A549 (cell line): ENCODE measurements at regions not wholly inside any gene's neighbourhood (a gene's known extent, or its start where the extent isn't known, plus 50 kb on each side); places are given as distances from the start of the nearest gene placed in this dataset.

ENCODE experiments used
- ATAC-seq, 2 experiments: fragments of 200-7000 bp in 1 of 2; fragments of >200 bp in 1 of 2; cut with Nextera tagmentation in 1 of 2; cut with Tn5 transposase in 1 of 2; 3 replicates each; pipeline versions ENCODE4 v1.8.0 to v1.9.1; 2018 to 2020; ENCODE audit warnings: mild to moderate bottlenecking in 1 of 2, moderate library complexity in 1 of 2
- CTCF ChIA-PET: fragments of 300-600 bp; sonication (Branson Sonifier 250); formaldehyde crosslinking; extraction: SDS; loops from one replicate; lab custom pipeline; 2021; ENCODE audit warnings: antibody characterized with exemption, inconsistent platforms; lab: Yijun Ruan, JAX
- POLR2A ChIA-PET: fragments of 350-600 bp; formaldehyde crosslinking; extraction: SDS; loops from one replicate; lab custom pipeline; 2021; ENCODE audit warnings: antibody characterized with exemption, inconsistent platforms; lab: Yijun Ruan, JAX
- DNase-seq, 2 experiments: peaks; one replicate each; pipeline versions ENCODE4 v3.0.0 to v3.0.0-alpha.2; 2011 to 2016; ENCODE audit warnings: low read depth in 1 of 2, low spot score in 1 of 2
- FAIRE-seq: peaks from 2 replicates; lab custom pipeline; 2011; peaks lifted over from hg19 to GRCh38; lab: Jason Lieb, UNC
- H3K27ac ChIP-seq, 2 experiments: fragments of >200 bp; sonication (Bioruptor Twin); formaldehyde crosslinking; 3 replicates each; pipeline ENCODE4 v1.5.1; 2016 to 2017
- H3K4me1 ChIP-seq: fragments of >200 bp; sonication (Bioruptor Twin); formaldehyde crosslinking; 3 replicates; pipeline ENCODE4 v1.6.1; 2016
- H3K4me2 ChIP-seq: fragments of >200 bp; sonication (Bioruptor Twin); formaldehyde crosslinking; 3 replicates; pipeline ENCODE4 v1.6.1; 2016
- H3K4me3 ChIP-seq: fragments of >200 bp; sonication (Bioruptor Twin); formaldehyde crosslinking; 3 replicates; pipeline ENCODE4 v1.5.1; 2016
- H3K9me3 ChIP-seq: fragments of >200 bp; sonication (Bioruptor Twin); formaldehyde crosslinking; 3 replicates; pipeline ENCODE4 v1.6.1; 2016
- CBX2 ChIP-seq: fragments of 200-600 bp; sonication (generic); IDR thresholded peaks from 2 replicates; pipeline ENCODE4 v1.6.1; 2016; ENCODE audit warnings: low read depth, mild to moderate bottlenecking, borderline replicate concordance
- EHMT2 ChIP-seq: fragments of 200-600 bp; sonication (generic); IDR thresholded peaks from 2 replicates; pipeline ENCODE4 v1.6.1; 2016; ENCODE audit warnings: antibody characterized with exemption, low read depth, mild to moderate bottlenecking, moderate library complexity
- FOSB ChIP-seq: fragments of 250-450 bp; sonication (Bioruptor Pico); IDR thresholded peaks from 2 replicates; pipeline ENCODE4 v1.5.0; 2020; ENCODE audit warnings: mild to moderate bottlenecking, moderate library complexity
- GATA3 ChIP-seq: IDR thresholded peaks from 2 replicates; pipeline ENCODE4 v1.6.1; 2012; ENCODE audit warnings: borderline replicate concordance
- HOXB13 ChIP-seq: fragments of 250-450 bp; sonication (Bioruptor Pico); IDR thresholded peaks from 2 replicates; pipeline ENCODE4 v1.5.0; 2020; ENCODE audit warnings: low read depth, mild to moderate bottlenecking, moderate library complexity
- HOXB5 ChIP-seq: fragments of 250-450 bp; sonication (Bioruptor Pico); IDR thresholded peaks from 2 replicates; pipeline ENCODE4 v1.5.0; 2020; ENCODE audit warnings: mild to moderate bottlenecking, moderate library complexity
- JUN ChIP-seq, 2 experiments: fragments of >200 bp; sonication (Bioruptor Twin); formaldehyde crosslinking; IDR thresholded peaks; 2 replicates in 1 of 2; 3 replicates in 1 of 2; pipeline ENCODE4 v1.6.1; 2016 to 2017
- KDM1A ChIP-seq: fragments of 200-600 bp; sonication (generic); IDR thresholded peaks from 2 replicates; pipeline ENCODE4 v1.6.1; 2016; ENCODE audit warnings: low read depth, mild to moderate bottlenecking
- MAFK ChIP-seq: fragments of 450-650 bp; IDR thresholded peaks from 2 replicates; pipeline ENCODE4 v1.6.1; 2014; ENCODE audit not compliant: partially characterized antibody
- MAZ ChIP-seq: fragments of 150-350 bp; IDR thresholded peaks from 2 replicates; pipeline ENCODE4 v1.6.1; 2014; ENCODE audit warnings: antibody characterized with exemption, low read depth, low read length, borderline replicate concordance
- MYC ChIP-seq: IDR thresholded peaks from 2 replicates; pipeline ENCODE4 v1.6.1; 2012; ENCODE audit warnings: mild to moderate bottlenecking, inconsistent platforms, low read length, improper control_type of control experiment, borderline replicate concordance
- NR3C1 ChIP-seq: fragments of >200 bp; sonication (Bioruptor Twin); formaldehyde crosslinking; IDR thresholded peaks from 3 replicates; pipeline ENCODE4 v1.6.1; 2017
- PBX3 ChIP-seq: IDR thresholded peaks from 2 replicates; pipeline ENCODE4 v1.6.1; 2012
- POLR2A ChIP-seq: IDR thresholded peaks from 2 replicates; pipeline ENCODE4 v1.6.1; 2012; ENCODE audit warnings: mild to moderate bottlenecking, low read length
- RAD21 ChIP-seq, 2 experiments: fragments of >200 bp in 1 of 2; sonication (Bioruptor Twin) in 1 of 2; formaldehyde crosslinking in 1 of 2; IDR thresholded peaks in 1 of 2; conservative IDR thresholded peaks in 1 of 2; 2 replicates in 1 of 2; 3 replicates in 1 of 2; pipeline ENCODE4 v1.6.1; 2012 to 2018; ENCODE audit warnings: inconsistent platforms in 1 of 2
- SMC3 ChIP-seq: fragments of >200 bp; sonication (Bioruptor Twin); formaldehyde crosslinking; IDR thresholded peaks from 3 replicates; pipeline ENCODE4 v1.6.1; 2018; ENCODE audit warnings: inconsistent platforms
- TFCP2L1 ChIP-seq: fragments of 250-450 bp; sonication (Bioruptor Pico); IDR thresholded peaks from 2 replicates; pipeline ENCODE4 v1.5.0; 2021; ENCODE audit warnings: mild to moderate bottlenecking
- ZFP36 ChIP-seq: fragments of 450-650 bp; IDR thresholded peaks from 2 replicates; pipeline ENCODE4 v1.6.1; 2014; ENCODE audit warnings: borderline replicate concordance; ENCODE audit not compliant: partially characterized antibody
- ZNF302 ChIP-seq: fragments of 250-450 bp; sonication (Bioruptor Pico); IDR thresholded peaks from 2 replicates; pipeline ENCODE4 v1.9.0; 2021; ENCODE audit warnings: inconsistent platforms, mild to moderate bottlenecking, moderate library complexity
- ZSCAN20 ChIP-seq: fragments of 250-450 bp; sonication (Bioruptor Pico); IDR thresholded peaks from 2 replicates; pipeline ENCODE4 v1.8.0; 2022; ENCODE audit warnings: mild to moderate bottlenecking, moderate library complexity
- WGBS: methylation state at CpG from one replicate; pipeline ENCODE4 v1.1.6; 2017; ENCODE audit errors: missing lambda C conversion rate; 5-methylcytosine and 5-hydroxymethylcytosine counted together
- TF ChIP-seq, protein P1 (sequence below): IDR thresholded peaks from 2 replicates; pipeline ENCODE4 v1.6.1; 2012; ENCODE audit warnings: low read depth, borderline replicate concordance

DNA sequence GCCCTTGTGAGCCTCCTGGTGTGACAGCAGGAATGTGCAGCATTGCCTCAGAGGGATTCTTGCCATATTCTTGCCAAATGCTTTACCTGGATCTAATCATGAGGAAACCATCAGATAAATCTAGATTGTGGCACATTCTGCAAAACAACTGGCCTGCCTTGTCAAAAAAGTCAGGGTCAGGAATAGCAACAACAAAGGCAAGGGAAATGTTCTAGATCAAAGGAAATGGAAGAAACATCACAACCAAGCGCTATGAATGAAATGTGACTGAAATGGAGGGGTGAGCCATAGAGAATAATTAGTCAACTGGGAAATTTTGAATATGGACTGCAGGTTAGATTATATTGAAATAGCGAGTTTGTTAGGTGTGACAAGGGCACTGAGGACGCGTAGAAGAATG lies 262.6 kb upstream of the CDYL start:
- Histone ChIP-seq H3K4me1 (peaks cover 11% of the 10 kb centered on the region), H3K9me3 (no peaks in the 10 kb centered on the region), H3K27ac (no peak overlapping the region), H3K4me2 (no peak overlapping the region), H3K4me3 (no peak overlapping the region)
- no peak for FAIRE-seq
- TF ChIP-seq MAFK (no peak), MAZ (no peak), CBX2 (no peak), ZNF302 (CRISPR knock-in tag) (no peak), HOXB5 (CRISPR knock-in tag) (no peak), ZFP36 (no peak), POLR2A (no peak), EHMT2 (no peak), ZSCAN20 (CRISPR knock-in tag) (no peak)
- ATAC-seq: no peak
- ChIA-PET POLR2A (no interaction called here), CTCF (no interaction called here)
- no peak for DNase-seq
- WGBS: 92% methylated on average over 4 of the region's 4 CpGs

GRCh38 chr6:4512051-4512471 lies 264.1 kb upstream of the CDYL start:
- H3K4me2 ChIP-seq: no peak overlapping the region
- FAIRE-seq (no peak), DNase-seq (no peak), ATAC-seq (no peak)
- ChIA-PET POLR2A (no interaction called here), CTCF (no interaction called here)
- WGBS: 72% methylated on average over 7 of the region's 7 CpGs
- TF ChIP-seq ZFP36 (no peak), MYC (no peak), GATA3 (no peak), RAD21 (conservative IDR thresholded peaks at IDR 0.05 in 1 of 2, IDR thresholded peaks at IDR 0.05 in 1 of 2) (no peak), HOXB13 (CRISPR knock-in tag) (no peak)
- TF ChIP-seq, protein P1, sequence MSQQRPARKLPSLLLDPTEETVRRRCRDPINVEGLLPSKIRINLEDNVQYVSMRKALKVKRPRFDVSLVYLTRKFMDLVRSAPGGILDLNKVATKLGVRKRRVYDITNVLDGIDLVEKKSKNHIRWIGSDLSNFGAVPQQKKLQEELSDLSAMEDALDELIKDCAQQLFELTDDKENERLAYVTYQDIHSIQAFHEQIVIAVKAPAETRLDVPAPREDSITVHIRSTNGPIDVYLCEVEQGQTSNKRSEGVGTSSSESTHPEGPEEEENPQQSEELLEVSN: no peak
- 0 out of 3 replicates have a peak, but pooled peaks cover 2% of the 10 kb centered on the region for H3K4me1 ChIP-seq
- H3K27ac ChIP-seq: no peak overlapping the region
- H3K4me3 ChIP-seq: no peak overlapping the region
- H3K9me3 ChIP-seq: no peaks in the 10 kb centered on the region

- H3K9me3 ChIP-seq: no peaks in the 10 kb centered on the region
- 0 out of 3 replicates have a peak, but pooled peaks cover 2% of the 10 kb centered on the region for H3K4me1 ChIP-seq
- WGBS: 76% methylated on average over 3 of the region's 5 CpGs
- H3K4me2 ChIP-seq: no peak overlapping the region
- ChIA-PET CTCF (no interaction called here), POLR2A (no interaction called here)
- no peak for ATAC-seq
- H3K27ac ChIP-seq: no peak overlapping the region
- no peak for TF ChIP-seq MYC
- no peak for TF ChIP-seq SMC3
- no peak for TF ChIP-seq PBX3
- TF ChIP-seq TFCP2L1 (CRISPR knock-in tag): no peak
- TF ChIP-seq FOSB: no peak
- no peak for TF ChIP-seq NR3C1
- TF ChIP-seq, protein P1: no peak
- no peak for TF ChIP-seq KDM1A
- TF ChIP-seq JUN (IDR thresholded peaks at IDR 0.05): no peak
- TF ChIP-seq, all 56 proteins: peak for 0
- DNase-seq: no peak
- FAIRE-seq: no peak
- H3K4me3 ChIP-seq: no peak overlapping the region
Measured at GRCh38 chr6:4511641-4512020, 264.6 kb upstream of the CDYL start.
